ENCODE measurements at regions not wholly inside any gene's neighbourhood (a gene's known extent, or its start where the extent isn't known, plus 50 kb on each side); places are given as distances from the start of the nearest gene placed in this dataset.

GRCh38 chr6:43915208-43915869 is 145.3 kb downstream of the VEGFA start:
- DNase-seq: no peak

- DNase-seq: no peak
These were observed 144.5 kb downstream of the VEGFA start for GRCh38 chr6:43914272-43915147.

GRCh38 chr6:43913375-43914271 is 143.6 kb downstream of the VEGFA start:
- no peak for DNase-seq

GRCh38 chr6:43912598-43913371 is 142.8 kb downstream of the VEGFA start:
- DNase-seq: no peak

- no peak for DNase-seq
These were observed 142.1 kb downstream of the VEGFA start for GRCh38 chr6:43912116-43912577.

GRCh38 chr6:43911354-43912115 is 141.5 kb downstream of the VEGFA start:
- DNase-seq: no peak

GRCh38 chr6:43910638-43911353 is 140.8 kb downstream of the VEGFA start:
- no peak for DNase-seq

- no peak for DNase-seq
These were observed 140.2 kb downstream of the VEGFA start for GRCh38 chr6:43910149-43910637.

- no peak for DNase-seq
These were observed 139.6 kb downstream of the VEGFA start for GRCh38 chr6:43909474-43910148.

- DNase-seq: no peak
These were observed 137.9 kb downstream of the VEGFA start for GRCh38 chr6:43907789-43908472.

GRCh38 chr6:43907312-43907711 is 137.3 kb downstream of the VEGFA start:
- no peak for DNase-seq

GRCh38 chr6:43904311-43905123 is 134.5 kb downstream of the VEGFA start:
- DNase-seq: no peak

- DNase-seq: no peak
These were observed 133.8 kb downstream of the VEGFA start for GRCh38 chr6:43903739-43904290.

GRCh38 chr6:43901733-43902230 is 131.8 kb downstream of the VEGFA start:
- DNase-seq: no peak

GRCh38 chr6:43900916-43901732 is 131.1 kb downstream of the VEGFA start:
- no peak for DNase-seq

- no peak for DNase-seq
These were observed 130.5 kb downstream of the VEGFA start for GRCh38 chr6:43900560-43900915.

- DNase-seq: no peak
These were observed 129.8 kb downstream of the VEGFA start for GRCh38 chr6:43899830-43900229.

All from stimulated activated CD4-positive, alpha-beta T cell treated with anti-CD3 and anti-CD28 coated beads, Interleukin-12 subunit alpha, Interleukin-12 subunit beta, amount 100 ng/mL, for 4 hours (primary cell).